ENCODE measurements at regions not wholly inside any gene's neighbourhood (a gene's known extent, or its start where the extent isn't known, plus 50 kb on each side); places are given as distances from the start of the nearest gene placed in this dataset.

- DNase-seq (ENCODE audit: low spot score) (no peak), FAIRE-seq (no peak)
Observed at GRCh38 chr6:84280639-84281038, 53.2 kb upstream of the CEP162 start.

DNA sequence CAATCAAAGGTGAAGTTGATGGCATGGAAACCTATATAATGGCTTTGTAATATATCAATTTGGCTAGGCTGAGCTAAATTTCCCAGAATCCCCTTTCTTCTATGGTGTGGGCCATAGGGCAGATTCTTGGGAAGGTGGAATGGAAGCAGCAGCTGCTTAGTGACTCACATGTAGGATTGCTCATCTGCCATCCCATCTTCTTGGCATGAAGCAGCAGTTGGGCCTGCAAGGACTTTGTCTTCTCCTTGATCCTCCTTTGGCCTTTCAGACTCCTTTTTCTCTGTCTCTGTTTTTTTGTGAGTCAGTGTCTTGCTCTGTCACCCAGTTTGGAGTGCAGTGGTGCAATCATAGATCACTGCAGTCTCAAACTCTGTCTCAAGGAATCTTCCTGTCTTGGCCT lies 52.6 kb upstream of the CEP162 start:
- no peak for FAIRE-seq
- peak; percentile 14 for DNase-seq (ENCODE audit: low spot score)

DNA sequence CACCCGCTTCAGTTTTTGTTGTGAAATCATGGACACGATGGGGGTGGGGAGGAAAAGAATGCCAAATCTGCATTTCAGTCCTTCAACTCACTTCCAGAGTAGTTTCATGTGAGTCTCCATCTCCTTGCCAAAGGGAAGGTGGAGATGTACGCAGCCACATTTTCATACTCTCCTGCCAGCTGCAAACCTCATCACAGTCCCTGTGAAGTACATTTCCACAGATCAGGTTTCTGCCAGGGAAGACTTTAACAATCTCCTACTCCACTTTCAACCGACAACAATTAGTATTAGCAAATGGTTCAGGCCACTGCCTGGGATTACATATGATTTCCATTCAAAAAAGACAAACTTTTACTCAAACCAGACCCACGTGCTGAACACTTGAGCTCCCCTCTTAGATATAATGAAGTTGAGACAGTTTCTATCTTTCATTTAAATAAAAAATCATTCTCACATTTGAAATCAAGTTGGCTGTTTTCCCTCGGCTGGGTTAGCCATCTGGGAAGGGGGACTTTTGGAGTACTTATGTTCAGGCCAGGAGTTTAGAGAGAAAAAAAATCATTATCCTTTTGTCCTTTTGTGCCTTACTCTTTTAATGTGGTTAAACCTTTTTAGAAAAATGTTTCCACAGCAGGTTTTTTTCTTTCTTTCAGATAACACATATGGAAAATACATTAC lies 51.0 kb upstream of the CEP162 start:
- FAIRE-seq (no peak), DNase-seq (ENCODE audit: low spot score) (no peak)

Measured in RCC 7860 (cell line).